H1 (cell line): ENCODE measurements at regions not wholly inside any gene's neighbourhood (a gene's known extent, or its start where the extent isn't known, plus 50 kb on each side); places are given as distances from the start of the nearest gene placed in this dataset.

Source experiments
- CEBPB ChIP-seq: IDR thresholded peaks from 2 replicates; pipeline ENCODE4 v1.6.1; 2012; ENCODE audit warnings: low read depth, low read length
- HDAC6 ChIP-seq: IDR thresholded peaks from one replicate; pipeline ENCODE4 v1.7.1; 2012; ENCODE audit warnings: low read depth, mild to moderate bottlenecking, inconsistent platforms, low read length, moderate library complexity
- PHF8 ChIP-seq: fragments of 200-600 bp; sonication (generic); conservative IDR thresholded peaks from 2 replicates; pipeline ENCODE4 v1.7.1; 2012; ENCODE audit warnings: low read depth, mild to moderate bottlenecking, inconsistent platforms, low read length, moderate library complexity
- TF ChIP-seq, protein P1 (sequence below), 3 experiments: IDR thresholded peaks; 1 replicate in 2 of 3; 2 replicates in 1 of 3; pipeline versions ENCODE4 v1.5.1 to v1.6.1; 2011; ENCODE audit warnings: low read length in 3 of 3, mild to moderate bottlenecking in 3 of 3, inconsistent platforms in 2 of 3, low read depth in 1 of 3, moderate library complexity in 1 of 3; ENCODE audit not compliant: insufficient read depth in 1 of 3; ENCODE audit errors: control extremely low read depth in 1 of 3

DNA sequence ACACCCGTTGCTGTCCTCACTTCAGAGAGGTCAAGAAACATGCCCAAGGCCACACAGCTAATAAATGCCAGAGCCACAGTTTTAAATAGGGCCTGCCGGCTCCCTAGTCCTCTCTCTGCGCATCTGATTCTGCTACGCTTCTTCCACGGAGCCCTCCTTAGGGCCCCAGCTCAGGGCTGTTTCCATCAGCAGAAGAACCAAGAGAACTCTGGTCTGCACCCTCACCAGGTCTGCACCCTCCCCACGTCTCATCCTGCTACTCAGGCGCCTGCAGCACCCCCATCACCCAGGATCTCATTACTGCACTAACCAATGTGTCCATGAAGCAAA is 79.5 kb upstream of the NKD1 start:
- TF ChIP-seq HDAC6 (no peak), PHF8 (no peak), CEBPB (no peak)
- TF ChIP-seq, protein P1, sequence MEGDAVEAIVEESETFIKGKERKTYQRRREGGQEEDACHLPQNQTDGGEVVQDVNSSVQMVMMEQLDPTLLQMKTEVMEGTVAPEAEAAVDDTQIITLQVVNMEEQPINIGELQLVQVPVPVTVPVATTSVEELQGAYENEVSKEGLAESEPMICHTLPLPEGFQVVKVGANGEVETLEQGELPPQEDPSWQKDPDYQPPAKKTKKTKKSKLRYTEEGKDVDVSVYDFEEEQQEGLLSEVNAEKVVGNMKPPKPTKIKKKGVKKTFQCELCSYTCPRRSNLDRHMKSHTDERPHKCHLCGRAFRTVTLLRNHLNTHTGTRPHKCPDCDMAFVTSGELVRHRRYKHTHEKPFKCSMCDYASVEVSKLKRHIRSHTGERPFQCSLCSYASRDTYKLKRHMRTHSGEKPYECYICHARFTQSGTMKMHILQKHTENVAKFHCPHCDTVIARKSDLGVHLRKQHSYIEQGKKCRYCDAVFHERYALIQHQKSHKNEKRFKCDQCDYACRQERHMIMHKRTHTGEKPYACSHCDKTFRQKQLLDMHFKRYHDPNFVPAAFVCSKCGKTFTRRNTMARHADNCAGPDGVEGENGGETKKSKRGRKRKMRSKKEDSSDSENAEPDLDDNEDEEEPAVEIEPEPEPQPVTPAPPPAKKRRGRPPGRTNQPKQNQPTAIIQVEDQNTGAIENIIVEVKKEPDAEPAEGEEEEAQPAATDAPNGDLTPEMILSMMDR (IDR thresholded peaks at IDR 0.05; ENCODE audit: control extremely low read depth in 1 of 3, insufficient read depth in 1 of 3, low read depth in 1 of 3, low read length in 3 of 3), result no peak
